Loucy (cell line): ENCODE measurements at regions not wholly inside any gene's neighbourhood (a gene's known extent, or its start where the extent isn't known, plus 50 kb on each side); places are given as distances from the start of the nearest gene placed in this dataset.

Source experiments
- H2AFZ ChIP-seq: fragments of 200-600 bp; sonication (generic); 2 replicates; pipeline ENCODE4 v1.6.0; 2016; ENCODE audit warnings: antibody characterized with exemption, mild to moderate bottlenecking, low read length, moderate library complexity
- H3F3A ChIP-seq: fragments of 200-600 bp; 2 replicates; pipeline ENCODE4 v1.6.0; 2016; ENCODE audit warnings: antibody characterized with exemption, low read depth, mild to moderate bottlenecking
- H3K27me3 ChIP-seq: fragments of 200-600 bp; sonication (generic); 2 replicates; pipeline ENCODE4 v1.6.1; 2014; ENCODE audit warnings: low read length, mild to moderate bottlenecking; ENCODE audit not compliant: insufficient read depth, poor library complexity, severe bottlenecking
- H3K36me3 ChIP-seq: fragments of 200-600 bp; sonication (generic); 2 replicates; pipeline ENCODE4 v1.6.1; 2016; ENCODE audit warnings: low read length; ENCODE audit not compliant: insufficient read depth
- H3K4me1 ChIP-seq: fragments of 200-600 bp; sonication (generic); 2 replicates; pipeline ENCODE4 v1.5.1; 2014; ENCODE audit warnings: low read length, mild to moderate bottlenecking; ENCODE audit not compliant: insufficient read depth, poor library complexity, severe bottlenecking
- H3K4me2 ChIP-seq: fragments of 200-600 bp; sonication (generic); 2 replicates; pipeline ENCODE4 v1.6.0; 2014; ENCODE audit warnings: antibody characterized with exemption, low read length, low read depth, mild to moderate bottlenecking; ENCODE audit not compliant: poor library complexity, severe bottlenecking
- H3K4me3 ChIP-seq: fragments of 200-600 bp; sonication (generic); 2 replicates; pipeline ENCODE4 v1.5.1; 2014; ENCODE audit warnings: low read length, mild to moderate bottlenecking, mixed read lengths; ENCODE audit not compliant: poor library complexity, severe bottlenecking
- H3K79me2 ChIP-seq: fragments of 200-600 bp; sonication (generic); 2 replicates; pipeline ENCODE4 v1.6.1; 2014; ENCODE audit warnings: low read length; ENCODE audit not compliant: insufficient read depth
- H3K9ac ChIP-seq: fragments of 200-600 bp; sonication (generic); 2 replicates; pipeline ENCODE4 v1.6.0; 2014; ENCODE audit warnings: mild to moderate bottlenecking, low read depth, low read length, moderate library complexity; ENCODE audit not compliant: poor library complexity, severe bottlenecking
- H3K9me2 ChIP-seq: fragments of 200-600 bp; sonication (generic); replicated peaks from 2 replicates; pipeline ENCODE4 v1.6.1; 2016; ENCODE audit warnings: low read depth, low read length, mixed read lengths
- H3K9me3 ChIP-seq: fragments of 200-600 bp; sonication (generic); 2 replicates; pipeline ENCODE4 v1.6.1; 2014; ENCODE audit warnings: mild to moderate bottlenecking, antibody characterized with exemption, low read length, low read depth; ENCODE audit not compliant: insufficient read depth
- H4K20me1 ChIP-seq: fragments of 200-600 bp; sonication (generic); 2 replicates; pipeline ENCODE4 v1.6.0; 2014; ENCODE audit warnings: antibody characterized with exemption, low read length, mild to moderate bottlenecking; ENCODE audit not compliant: insufficient read depth, poor library complexity, severe bottlenecking
- CTCF ChIP-seq: fragments of 200-600 bp; sonication (generic); conservative IDR thresholded peaks from 2 replicates; pipeline ENCODE4 v1.5.1; 2014; ENCODE audit warnings: mild to moderate bottlenecking, antibody characterized with exemption, low read length
- EZH2phosphoT487 ChIP-seq: fragments of 200-600 bp; IDR thresholded peaks from 2 replicates; pipeline ENCODE4 v1.6.1; 2018; ENCODE audit warnings: antibody characterized with exemption, mild to moderate bottlenecking, moderate library complexity, borderline replicate concordance

DNA sequence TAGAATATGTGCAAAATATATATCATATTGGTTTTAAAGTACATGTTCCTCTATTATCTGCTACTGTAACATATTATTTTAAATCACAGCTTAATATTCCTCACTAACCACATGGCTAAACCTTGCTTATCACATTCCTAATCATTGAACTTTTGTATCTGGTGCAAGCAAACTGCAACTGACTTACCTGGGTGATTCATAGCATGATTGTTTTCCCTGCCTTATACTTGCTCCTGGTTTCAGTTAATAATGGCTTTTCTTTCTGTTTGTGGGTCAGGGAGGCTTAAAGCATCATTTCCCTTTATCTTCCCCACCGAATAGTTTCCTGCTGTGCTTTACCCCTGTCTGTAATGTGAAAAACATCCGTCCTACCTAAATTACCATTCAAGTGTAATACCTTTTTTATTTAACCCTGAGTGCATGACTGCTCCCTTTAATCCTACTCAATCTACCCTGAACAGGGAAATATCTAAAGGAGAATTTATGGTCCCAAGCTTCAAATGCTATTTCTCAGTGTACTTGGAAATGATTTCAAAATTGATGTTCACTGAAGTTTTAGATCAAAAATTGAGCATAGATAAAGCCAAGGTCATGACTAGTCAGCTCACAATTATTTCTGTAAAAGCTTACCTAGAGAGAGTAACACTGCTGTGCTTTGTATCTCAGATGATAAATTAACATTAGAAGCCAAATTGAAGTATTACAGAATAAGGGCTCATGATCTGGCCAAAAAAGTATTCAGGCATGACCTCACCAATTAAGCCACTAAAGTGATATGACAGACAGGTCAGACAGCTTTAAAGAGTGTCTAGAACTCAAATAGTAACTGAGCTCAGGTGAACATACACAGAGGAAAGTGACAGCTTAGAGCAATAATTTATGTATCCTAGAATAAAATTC is 507.1 kb downstream of the BRINP3 start:
- H3K36me3 ChIP-seq = no peaks in the 10 kb centered on the region
- no peaks in the 10 kb centered on the region for H3K4me1 ChIP-seq
- no peaks in the 10 kb centered on the region for H4K20me1 ChIP-seq
- H2AFZ ChIP-seq = no peak overlapping the region
- H3K9me2 ChIP-seq = no peaks in the 10 kb centered on the region
- H3K27me3 ChIP-seq = no peaks in the 10 kb centered on the region
- H3F3A ChIP-seq = no peaks in the 10 kb centered on the region
- no peak overlapping the region for H3K9ac ChIP-seq
- H3K79me2 ChIP-seq = no peaks in the 10 kb centered on the region
- H3K4me3 ChIP-seq = no peak overlapping the region
- H3K4me2 ChIP-seq = no peak overlapping the region
- no peaks in the 10 kb centered on the region for H3K9me3 ChIP-seq
- TF ChIP-seq EZH2phosphoT487 (no peak), CTCF (no peak)

GRCh38 chr1:189971656-189972055 is 506.0 kb downstream of the BRINP3 start:
- H3K9ac ChIP-seq = no peak overlapping the region
- H2AFZ ChIP-seq = no peak overlapping the region
- no peaks in the 10 kb centered on the region for H3K27me3 ChIP-seq
- no peaks in the 10 kb centered on the region for H3K4me1 ChIP-seq
- TF ChIP-seq EZH2phosphoT487 = no peak
- no peak for TF ChIP-seq CTCF
- H3K36me3 ChIP-seq = no peaks in the 10 kb centered on the region
- H3K4me2 ChIP-seq = no peak overlapping the region
- H3K79me2 ChIP-seq = no peaks in the 10 kb centered on the region
- no peaks in the 10 kb centered on the region for H3F3A ChIP-seq
- no peaks in the 10 kb centered on the region for H3K9me2 ChIP-seq
- no peaks in the 10 kb centered on the region for H3K9me3 ChIP-seq
- H3K4me3 ChIP-seq = no peak overlapping the region
- H4K20me1 ChIP-seq = no peaks in the 10 kb centered on the region

- no peak overlapping the region for H2AFZ ChIP-seq
- no peaks in the 10 kb centered on the region for H3K9me2 ChIP-seq
- TF ChIP-seq CTCF = no peak
- no peaks in the 10 kb centered on the region for H3K27me3 ChIP-seq
- no peaks in the 10 kb centered on the region for H3K36me3 ChIP-seq
- H4K20me1 ChIP-seq = no peaks in the 10 kb centered on the region
- no peaks in the 10 kb centered on the region for H3K79me2 ChIP-seq
- no peaks in the 10 kb centered on the region for H3K4me1 ChIP-seq
- no peak overlapping the region for H3K9ac ChIP-seq
- H3K9me3 ChIP-seq = no peaks in the 10 kb centered on the region
- no peak overlapping the region for H3K4me3 ChIP-seq
- H3K4me2 ChIP-seq = no peak overlapping the region
- no peaks in the 10 kb centered on the region for H3F3A ChIP-seq
Measured at GRCh38 chr1:189977184-189977583, 500.5 kb downstream of the BRINP3 start.
